H1 (cell line): ENCODE measurements at regions not wholly inside any gene's neighbourhood (a gene's known extent, or its start where the extent isn't known, plus 50 kb on each side); places are given as distances from the start of the nearest gene placed in this dataset.

Experiments
- CTCF ChIA-PET: fragments of 300-600 bp; sonication (Branson Sonifier 250); formaldehyde crosslinking; loops from one replicate; lab custom pipeline; 2021; ENCODE audit not compliant: partially characterized antibody; lab: Charles Lee
- POLR2A ChIA-PET: fragments of 300-600 bp; sonication (Branson Sonifier 250); formaldehyde crosslinking; loops from one replicate; lab custom pipeline; 2021; ENCODE audit warnings: inconsistent platforms; ENCODE audit not compliant: partially characterized antibody; lab: Charles Lee
- DNase-seq, 2 experiments: peaks; one replicate each; pipeline versions ENCODE4 v3.0.0 to v3.0.0-alpha.2; 2010 to 2022; ENCODE audit warnings: low spot score in 2 of 2, low read depth in 1 of 2, mixed read lengths in 1 of 2
- FAIRE-seq: peaks from 2 replicates; lab custom pipeline; 2011; peaks lifted over from hg19 to GRCh38; lab: Jason Lieb, UNC
- H2AFZ ChIP-seq: 2 replicates; pipeline ENCODE4 v1.8.1; 2012; ENCODE audit warnings: low read length, inconsistent platforms
- H2AK5ac ChIP-seq: 2 replicates; pipeline ENCODE4 v1.6.1; 2013; ENCODE audit warnings: low read depth, low read length
- H2BK120ac ChIP-seq: replicated peaks from 2 replicates; pipeline ENCODE3; 2013; ENCODE audit warnings: low read depth, low read length, inconsistent platforms
- H2BK12ac ChIP-seq: 2 replicates; pipeline ENCODE4 v1.6.1; 2013; ENCODE audit warnings: low read depth, low read length
- H2BK15ac ChIP-seq: 2 replicates; pipeline ENCODE4 v1.6.1; 2013; ENCODE audit warnings: low read length
- H2BK20ac ChIP-seq: 2 replicates; pipeline ENCODE4 v1.6.1; 2013; ENCODE audit warnings: low read length
- H2BK5ac ChIP-seq: 2 replicates; pipeline ENCODE4 v1.6.1; 2013; ENCODE audit warnings: low read depth, low read length
- H3K14ac ChIP-seq: 2 replicates; pipeline ENCODE4 v1.6.1; 2013; ENCODE audit warnings: inconsistent platforms; ENCODE audit not compliant: insufficient read length
- H3K18ac ChIP-seq: 2 replicates; pipeline ENCODE4 v1.6.1; 2013; ENCODE audit warnings: low read length; ENCODE audit errors: extremely low read depth
- H3K23ac ChIP-seq: 2 replicates; pipeline ENCODE4 v1.6.1; 2013; ENCODE audit warnings: inconsistent platforms; ENCODE audit not compliant: insufficient read length
- H3K23me2 ChIP-seq: 2 replicates; pipeline ENCODE4 v1.6.1; 2013; ENCODE audit warnings: low read depth, low read length
- H3K27ac ChIP-seq: 2 replicates; pipeline ENCODE4 v1.6.1; 2011; ENCODE audit warnings: low read depth, low read length, inconsistent platforms
- H3K27me3 ChIP-seq, 4 experiments: replicated peaks in 1 of 4; 1 replicate in 1 of 4; 2 replicates in 3 of 4; pipeline versions ENCODE4 v1.6.1 to v1.8.1; 2011 to 2013; ENCODE audit warnings: low read length in 3 of 4, mild to moderate bottlenecking in 3 of 4, inconsistent platforms in 2 of 4, mixed read lengths in 2 of 4, moderate library complexity in 1 of 4; ENCODE audit not compliant: control insufficient read depth in 3 of 4, insufficient read depth in 3 of 4; ENCODE audit errors: extremely low read depth in 1 of 4
- H3K36me3 ChIP-seq, 4 experiments: 2 replicates each; pipeline versions ENCODE4 v1.6.1 to v1.8.1; 2011 to 2013; ENCODE audit warnings: mild to moderate bottlenecking in 4 of 4, low read length in 3 of 4, moderate library complexity in 2 of 4, control low read depth in 1 of 4, inconsistent platforms in 1 of 4; ENCODE audit not compliant: insufficient read depth in 4 of 4, control insufficient read depth in 2 of 4
- H3K4ac ChIP-seq: replicated peaks from 2 replicates; pipeline ENCODE3; 2013; ENCODE audit warnings: low read length, low read depth, mixed read lengths, inconsistent platforms; ENCODE audit not compliant: insufficient read length
- H3K4me1 ChIP-seq, 4 experiments: replicated peaks in 1 of 4; 1 replicate in 1 of 4; 2 replicates in 3 of 4; pipeline versions ENCODE4 v1.6.1 to v1.8.1; 2011 to 2013; ENCODE audit warnings: low read length in 3 of 4, inconsistent platforms in 2 of 4, mixed read lengths in 1 of 4; ENCODE audit not compliant: insufficient read depth in 4 of 4, control insufficient read depth in 3 of 4
- H3K4me2 ChIP-seq, 2 experiments: 2 replicates each; pipeline versions ENCODE4 v1.6.1 to v1.8.1; 2011 to 2013; ENCODE audit warnings: low read depth in 2 of 2, low read length in 2 of 2, control low read depth in 1 of 2, inconsistent platforms in 1 of 2, mild to moderate bottlenecking in 1 of 2; ENCODE audit not compliant: insufficient read depth in 1 of 2
- H3K4me3 ChIP-seq, 4 experiments: fragments of 200-600, 300-600 bp in 1 of 4; sonication (generic), shearing (Covaris generic), sonication (Bioruptor Twin) in 1 of 4; 2 replicates each; pipeline versions ENCODE4 v1.5.1 to v1.8.1; 2011 to 2016; ENCODE audit warnings: low read length in 4 of 4, low read depth in 3 of 4, control low read depth in 2 of 4, inconsistent platforms in 2 of 4, mild to moderate bottlenecking in 2 of 4, mixed read lengths in 1 of 4, moderate library complexity in 1 of 4; ENCODE audit not compliant: insufficient read depth in 2 of 4; ENCODE audit errors: extremely low read depth in 1 of 4
- H3K56ac ChIP-seq: replicated peaks from 2 replicates; pipeline ENCODE3; 2013; ENCODE audit warnings: low read depth, mild to moderate bottlenecking, mixed read lengths, low read length, inconsistent platforms; ENCODE audit not compliant: insufficient read length
- H3K79me1 ChIP-seq: 2 replicates; pipeline ENCODE4 v1.6.1; 2013; ENCODE audit warnings: low read depth, low read length, control low read depth
- H3K79me2 ChIP-seq, 2 experiments: 2 replicates each; pipeline versions ENCODE4 v1.6.1 to v1.8.1; 2012 to 2013; ENCODE audit warnings: low read length in 2 of 2, mild to moderate bottlenecking in 2 of 2, inconsistent platforms in 1 of 2; ENCODE audit not compliant: insufficient read depth in 2 of 2, control insufficient read depth in 1 of 2
- H3K9ac ChIP-seq, 4 experiments: replicated peaks in 1 of 4; 1 replicate in 1 of 4; 2 replicates in 3 of 4; pipeline versions ENCODE4 v1.6.1 to v1.8.1; 2011 to 2013; ENCODE audit warnings: low read depth in 3 of 4, low read length in 3 of 4, control low read depth in 2 of 4, mild to moderate bottlenecking in 2 of 4, moderate library complexity in 2 of 4, inconsistent platforms in 1 of 4; ENCODE audit errors: extremely low read depth in 1 of 4
- H3K9me3 ChIP-seq, 2 experiments: 2 replicates each; pipeline versions ENCODE4 v1.6.1 to v1.8.1; 2012 to 2013; ENCODE audit warnings: mild to moderate bottlenecking in 2 of 2, moderate library complexity in 2 of 2, control low read depth in 1 of 2, inconsistent platforms in 1 of 2, low read depth in 1 of 2, low read length in 1 of 2, mixed read lengths in 1 of 2; ENCODE audit not compliant: insufficient read depth in 2 of 2
- H4K20me1 ChIP-seq, 2 experiments: replicated peaks in 1 of 2; 2 replicates each; pipeline versions ENCODE3 to v1.8.1; 2011 to 2013; ENCODE audit warnings: inconsistent platforms in 2 of 2, low read length in 2 of 2, mild to moderate bottlenecking in 1 of 2; ENCODE audit not compliant: insufficient read depth in 2 of 2, control insufficient read depth in 1 of 2
- H4K5ac ChIP-seq: 2 replicates; pipeline ENCODE4 v1.6.1; 2013; ENCODE audit warnings: low read length, low read depth, mixed read lengths, inconsistent platforms; ENCODE audit not compliant: insufficient read length
- H4K8ac ChIP-seq: 2 replicates; pipeline ENCODE4 v1.8.0; 2013; ENCODE audit warnings: mild to moderate bottlenecking, moderate library complexity, low read length, inconsistent platforms; ENCODE audit not compliant: insufficient read depth; ENCODE audit errors: extremely low read depth
- H4K91ac ChIP-seq: replicated peaks from 2 replicates; pipeline ENCODE3; 2013; ENCODE audit warnings: low read length, mixed read lengths, inconsistent platforms; ENCODE audit not compliant: insufficient read length
- CHD2 ChIP-seq: IDR thresholded peaks from 2 replicates; pipeline ENCODE4 v1.6.1; 2012; ENCODE audit warnings: low read length, improper control_type of control experiment
- RFX5 ChIP-seq: IDR thresholded peaks from 2 replicates; pipeline ENCODE4 v1.6.1; 2011; ENCODE audit warnings: low read depth, low read length, improper control_type of control experiment, borderline replicate concordance
- WGBS, 2 experiments: shearing (Covaris generic) in 1 of 2; methylation state at CpG; one replicate each; pipeline versions ENCODE4 v1.1.6 to v1.1.7; 2013 to 2015; ENCODE audit warnings: low lambda C conversion rate in 2 of 2, mixed read lengths in 2 of 2, inconsistent platforms in 1 of 2, low coverage in 1 of 2, missing lambda C conversion rate in 1 of 2; ENCODE audit not compliant: insufficient replicate concordance in 2 of 2, insufficient coverage in 1 of 2, insufficient read length in 1 of 2; ENCODE audit errors: extremely low coverage in 1 of 2, missing lambda C conversion rate in 1 of 2; 5-methylcytosine and 5-hydroxymethylcytosine counted together

- ChIA-PET CTCF (no interaction called here), POLR2A (no interaction called here)
- no peak overlapping the region for H3K14ac ChIP-seq
- H3K4me2 ChIP-seq, result no peak overlapping the region
- no peak overlapping the region for H4K8ac ChIP-seq
- H4K20me1 ChIP-seq, result no peaks in the 10 kb centered on the region
- no peak overlapping the region for H3K23ac ChIP-seq
- no peaks in the 10 kb centered on the region for H3K79me1 ChIP-seq
- no peaks in the 10 kb centered on the region for H3K36me3 ChIP-seq
- H3K56ac ChIP-seq, result no peak overlapping the region
- no peaks in the 10 kb centered on the region for H3K4me1 ChIP-seq
- H2BK15ac ChIP-seq, result no peak overlapping the region
- no peak overlapping the region for H3K4me3 ChIP-seq
- 68% methylated on average over 4 of the region's 4 CpGs; no CpG with 5 or more reads in 1 of the 2 experiments for WGBS, 2 experiments
- H3K9ac ChIP-seq, result no peak overlapping the region
- H2BK20ac ChIP-seq, result no peak overlapping the region
- H3K27me3 ChIP-seq, result no peaks in the 10 kb centered on the region
- no peak overlapping the region for H3K4ac ChIP-seq
- H4K91ac ChIP-seq, result no peak overlapping the region
- no peak overlapping the region for H2BK5ac ChIP-seq
- DNase-seq, result no peak
- no peaks in the 10 kb centered on the region for H3K23me2 ChIP-seq
- H2AK5ac ChIP-seq, result no peak overlapping the region
- no peak overlapping the region for H3K18ac ChIP-seq
- FAIRE-seq, result no peak
- H2BK12ac ChIP-seq, result no peak overlapping the region
- no peak overlapping the region for H2BK120ac ChIP-seq
- no peak overlapping the region for H2AFZ ChIP-seq
- TF ChIP-seq RFX5, result no peak
- TF ChIP-seq CHD2, result no peak
- no peak overlapping the region for H3K27ac ChIP-seq
- no peaks in the 10 kb centered on the region for H3K79me2 ChIP-seq
- peaks cover 57 to 71% of the 10 kb centered on the region in 2 experiments for H3K9me3 ChIP-seq
- no peak overlapping the region for H4K5ac ChIP-seq
These were observed 1523.2 kb downstream of the UQCRFS1 start for GRCh38 chr19:27689734-27690241.
